Fibroblast of lung (primary cell): ENCODE measurements at regions not wholly inside any gene's neighbourhood (a gene's known extent, or its start where the extent isn't known, plus 50 kb on each side); places are given as distances from the start of the nearest gene placed in this dataset.
"Not testable (repeated sequence)": the region's sequence is repeated elsewhere in the genome, so short reads cannot be mapped to it uniquely, and the experiment has no call there.

Experiments
- DNase-seq, 2 donors: peaks; one replicate each; pipeline versions ENCODE4 v3.0.0 to v3.0.0-alpha.2; 2010; ENCODE audit warnings: low read depth in 2 of 2
- H2AFZ ChIP-seq: 2 replicates; pipeline ENCODE4 v1.5.1; 2012; ENCODE audit warnings: low read length, control low read depth, inconsistent platforms
- H3K27ac ChIP-seq: 2 replicates; pipeline ENCODE4 v1.5.1; 2011; ENCODE audit warnings: low read length, control low read depth; ENCODE audit not compliant: insufficient read depth
- H3K27me3 ChIP-seq: 2 replicates; pipeline ENCODE4 v1.5.1; 2011; ENCODE audit warnings: mild to moderate bottlenecking, low read length; ENCODE audit not compliant: control insufficient read depth, insufficient read depth
- H3K36me3 ChIP-seq: 2 replicates; pipeline ENCODE4 v1.5.1; 2011; ENCODE audit warnings: low read length; ENCODE audit not compliant: control insufficient read depth, insufficient read depth
- H3K4me1 ChIP-seq: 2 replicates; pipeline ENCODE4 v1.5.1; 2011; ENCODE audit warnings: low read length; ENCODE audit not compliant: control insufficient read depth, insufficient read depth; ENCODE audit errors: extremely low read depth
- H3K4me2 ChIP-seq: 2 replicates; pipeline ENCODE4 v1.5.1; 2011; ENCODE audit warnings: low read length, control low read depth; ENCODE audit not compliant: insufficient read depth; ENCODE audit errors: extremely low read depth
- H3K4me3 ChIP-seq, 4 experiments: fragments of 200-600 bp in 1 of 4; sonication (generic) in 1 of 4; replicated peaks in 1 of 4; 2 replicates each; pipeline ENCODE4 v1.5.1; 2011 to 2016; ENCODE audit warnings: low read length in 4 of 4, low read depth in 3 of 4, mild to moderate bottlenecking in 3 of 4, control low read depth in 2 of 4, inconsistent platforms in 1 of 4, mixed read lengths in 1 of 4; ENCODE audit not compliant: insufficient read depth in 1 of 4; ENCODE audit errors: control extremely low read depth in 1 of 4
- H3K79me2 ChIP-seq: 2 replicates; pipeline ENCODE4 v1.5.1; 2012; ENCODE audit warnings: mild to moderate bottlenecking, low read length, inconsistent platforms; ENCODE audit not compliant: control insufficient read depth, insufficient read depth
- H3K9ac ChIP-seq: 2 replicates; pipeline ENCODE4 v1.5.1; 2011; ENCODE audit warnings: mild to moderate bottlenecking, low read length, control low read depth; ENCODE audit not compliant: insufficient read depth
- H3K9me3 ChIP-seq: 2 replicates; pipeline ENCODE4 v1.5.1; 2012; ENCODE audit warnings: low read depth, low read length; ENCODE audit not compliant: control insufficient read depth, insufficient read depth
- H4K20me1 ChIP-seq: 2 replicates; pipeline ENCODE4 v1.5.1; 2011; ENCODE audit warnings: low read length; ENCODE audit not compliant: control insufficient read depth, insufficient read depth; ENCODE audit errors: extremely low read depth
- EZH2 ChIP-seq: IDR thresholded peaks from 2 replicates; pipeline ENCODE4 v1.5.1; 2012; ENCODE audit warnings: low read length, control low read depth, mild to moderate bottlenecking; ENCODE audit errors: missing control alignments
- TF ChIP-seq, protein P1 (sequence below), 2 donors: IDR thresholded peaks in 1 of 2; conservative IDR thresholded peaks in 1 of 2; 1 replicate in 1 of 2; 2 replicates in 1 of 2; pipeline ENCODE4 v1.5.1; 2011 to 2012; ENCODE audit warnings: low read length in 2 of 2, control low read depth in 1 of 2, inconsistent platforms in 1 of 2, low read depth in 1 of 2, mild to moderate bottlenecking in 1 of 2

- Histone ChIP-seq H3K4me3 (no peak overlapping the region), H3K27ac (no peak overlapping the region), H3K27me3 (no peaks in the 10 kb centered on the region), H3K9ac (no peak overlapping the region), H2AFZ (no peak overlapping the region), H3K36me3 (no peaks in the 10 kb centered on the region), H3K4me2 (no peak overlapping the region), H3K9me3 (no peaks in the 10 kb centered on the region), H3K79me2 (no peaks in the 10 kb centered on the region), H3K4me1 (no peaks in the 10 kb centered on the region), H4K20me1 (no peaks in the 10 kb centered on the region)
- DNase-seq: no peak
- TF ChIP-seq EZH2: no peak
- TF ChIP-seq, protein P1, sequence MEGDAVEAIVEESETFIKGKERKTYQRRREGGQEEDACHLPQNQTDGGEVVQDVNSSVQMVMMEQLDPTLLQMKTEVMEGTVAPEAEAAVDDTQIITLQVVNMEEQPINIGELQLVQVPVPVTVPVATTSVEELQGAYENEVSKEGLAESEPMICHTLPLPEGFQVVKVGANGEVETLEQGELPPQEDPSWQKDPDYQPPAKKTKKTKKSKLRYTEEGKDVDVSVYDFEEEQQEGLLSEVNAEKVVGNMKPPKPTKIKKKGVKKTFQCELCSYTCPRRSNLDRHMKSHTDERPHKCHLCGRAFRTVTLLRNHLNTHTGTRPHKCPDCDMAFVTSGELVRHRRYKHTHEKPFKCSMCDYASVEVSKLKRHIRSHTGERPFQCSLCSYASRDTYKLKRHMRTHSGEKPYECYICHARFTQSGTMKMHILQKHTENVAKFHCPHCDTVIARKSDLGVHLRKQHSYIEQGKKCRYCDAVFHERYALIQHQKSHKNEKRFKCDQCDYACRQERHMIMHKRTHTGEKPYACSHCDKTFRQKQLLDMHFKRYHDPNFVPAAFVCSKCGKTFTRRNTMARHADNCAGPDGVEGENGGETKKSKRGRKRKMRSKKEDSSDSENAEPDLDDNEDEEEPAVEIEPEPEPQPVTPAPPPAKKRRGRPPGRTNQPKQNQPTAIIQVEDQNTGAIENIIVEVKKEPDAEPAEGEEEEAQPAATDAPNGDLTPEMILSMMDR (conservative IDR thresholded peaks at IDR 0.05 in 1 of 2, IDR thresholded peaks at IDR 0.05 in 1 of 2; ENCODE audit: low read depth in 1 of 2, low read length in 2 of 2): no peak
Observed at GRCh38 chr3:74137790-74138189, 476.7 kb downstream of the CNTN3 start.

- Histone ChIP-seq H3K79me2 (no peaks in the 10 kb centered on the region), H3K27me3 (no peaks in the 10 kb centered on the region), H3K9ac (no peak overlapping the region), H3K27ac (no peak overlapping the region), H4K20me1 (no peaks in the 10 kb centered on the region), H3K4me3 (no peak overlapping the region), H2AFZ (no peak overlapping the region), H3K9me3 (no peaks in the 10 kb centered on the region), H3K4me2 (no peak overlapping the region), H3K36me3 (no peaks in the 10 kb centered on the region), H3K4me1 (no peaks in the 10 kb centered on the region)
- DNase-seq: no peak
- no peak for TF ChIP-seq EZH2
- TF ChIP-seq, protein P1 (conservative IDR thresholded peaks at IDR 0.05 in 1 of 2, IDR thresholded peaks at IDR 0.05 in 1 of 2; ENCODE audit: low read depth in 1 of 2, low read length in 2 of 2): no peak
Observed at GRCh38 chr3:74135808-74136207, 478.7 kb downstream of the CNTN3 start.

GRCh38 chr3:74134831-74135230, 479.6 kb downstream of the CNTN3 start:
- no peaks in the 10 kb centered on the region for H3K4me1 ChIP-seq
- DNase-seq: no peak
- H3K4me3 ChIP-seq: no peak overlapping the region
- H3K79me2 ChIP-seq: no peaks in the 10 kb centered on the region
- no peaks in the 10 kb centered on the region for H3K36me3 ChIP-seq
- H3K4me2 ChIP-seq: no peak overlapping the region
- H3K9me3 ChIP-seq: no peaks in the 10 kb centered on the region
- H4K20me1 ChIP-seq: no peaks in the 10 kb centered on the region
- no peak overlapping the region for H2AFZ ChIP-seq
- H3K27me3 ChIP-seq: no peaks in the 10 kb centered on the region
- H3K27ac ChIP-seq: no peak overlapping the region
- H3K9ac ChIP-seq: no peak overlapping the region
- TF ChIP-seq EZH2: no peak
- TF ChIP-seq, protein P1 (conservative IDR thresholded peaks at IDR 0.05 in 1 of 2, IDR thresholded peaks at IDR 0.05 in 1 of 2; ENCODE audit: low read depth in 1 of 2, low read length in 2 of 2): no peak

DNA sequence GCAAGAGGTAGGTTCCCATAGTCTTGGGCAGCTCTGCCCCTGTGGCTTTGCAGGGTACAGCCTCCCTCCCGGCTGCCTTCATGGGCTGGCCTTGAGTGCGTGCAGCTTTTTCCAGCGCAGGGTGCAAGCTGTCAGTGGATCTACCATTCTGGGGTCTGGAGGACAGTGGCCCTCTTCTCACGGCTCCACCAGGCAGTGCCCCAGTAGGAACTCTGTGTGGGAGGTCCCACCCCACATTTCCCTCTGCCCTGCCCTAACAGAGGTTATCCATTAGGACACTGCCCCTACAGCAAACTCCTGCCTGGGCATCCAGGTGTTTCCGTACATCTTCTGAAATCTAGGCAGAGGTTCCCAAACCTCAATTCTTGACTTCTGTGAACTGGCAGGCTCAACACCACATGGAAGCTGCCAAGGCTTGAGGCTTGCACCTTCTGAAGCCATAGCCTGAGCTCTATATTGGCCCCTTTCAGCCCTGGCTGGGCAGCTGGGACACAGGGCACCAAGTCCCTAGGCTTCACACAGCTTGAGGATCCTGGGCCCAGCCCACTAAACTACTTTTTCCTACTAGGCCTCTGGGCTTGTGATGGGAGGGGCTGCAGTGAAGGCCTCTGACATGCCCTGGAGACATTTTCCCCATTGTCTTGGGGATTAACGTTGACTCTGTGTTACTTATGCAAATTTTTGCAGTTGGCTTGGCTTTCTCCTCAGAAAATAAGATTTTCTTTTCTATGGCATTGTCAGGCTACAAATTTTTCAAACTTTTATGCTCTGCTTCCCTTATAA, 482.7 kb downstream of the CNTN3 start:
- H3K27ac ChIP-seq, DNase-seq, H3K36me3 ChIP-seq, H3K27me3 ChIP-seq, H2AFZ ChIP-seq, H4K20me1 ChIP-seq, H3K4me3 ChIP-seq, H3K4me1 ChIP-seq, H3K4me2 ChIP-seq, H3K79me2 ChIP-seq, H3K9me3 ChIP-seq, H3K9ac ChIP-seq: not testable (repeated sequence)
